HG02798 (cell line): ENCODE measurements at regions not wholly inside any gene's neighbourhood (a gene's known extent, or its start where the extent isn't known, plus 50 kb on each side); places are given as distances from the start of the nearest gene placed in this dataset.
A peak's percentile ranks its signal among the peaks of the same experiment; 100 is the strongest.
"Not testable (repeated sequence)": the region's sequence is repeated elsewhere in the genome, so short reads cannot be mapped to it uniquely, and the experiment has no call there.

ENCODE experiments used
- ATAC-seq: cut with Tn5 transposase; IDR thresholded peaks from one replicate; pipeline ENCODE4 v1.9.1; 2021; ENCODE audit warnings: mild to moderate bottlenecking; ENCODE audit not compliant: unreplicated experiment, poor library complexity

DNA sequence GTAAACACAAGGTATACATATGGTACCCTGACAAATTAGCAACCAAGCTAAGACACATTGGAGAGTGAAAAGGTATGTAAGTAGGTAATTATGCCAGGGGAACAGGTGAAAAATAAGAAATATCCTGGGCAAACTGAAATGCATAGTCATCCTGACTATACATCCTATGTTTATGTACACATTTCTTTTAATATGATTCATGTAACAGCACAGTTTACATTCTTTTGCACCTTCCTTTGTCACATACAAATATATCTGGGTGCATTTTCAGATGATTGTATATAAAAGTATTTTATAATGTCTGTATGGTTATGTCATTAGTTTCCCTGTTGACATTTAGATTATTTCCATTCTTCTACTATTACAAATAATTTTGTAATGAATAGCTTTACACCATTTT lies 1146.9 kb downstream of the EFNA5 start:
- ATAC-seq = no peak

DNA sequence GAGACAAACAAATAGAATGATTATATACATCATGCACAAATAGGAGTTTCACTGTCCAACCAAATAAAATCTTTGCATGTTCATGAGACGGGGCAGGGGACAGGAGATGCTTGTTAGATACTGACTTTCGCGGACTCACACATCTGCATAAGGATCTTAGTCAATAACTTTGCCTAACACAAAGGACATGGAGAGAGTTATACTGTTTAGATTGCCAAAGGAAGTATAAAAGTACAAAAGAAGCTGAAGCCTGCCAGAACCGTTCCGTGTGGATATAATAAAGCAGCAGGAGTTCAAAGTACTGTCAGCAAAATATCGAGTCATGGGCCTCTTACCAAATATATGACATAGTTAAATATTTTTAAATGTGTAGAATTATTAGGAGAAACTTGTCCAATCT lies 1148.4 kb downstream of the EFNA5 start:
- ATAC-seq = no peak

DNA sequence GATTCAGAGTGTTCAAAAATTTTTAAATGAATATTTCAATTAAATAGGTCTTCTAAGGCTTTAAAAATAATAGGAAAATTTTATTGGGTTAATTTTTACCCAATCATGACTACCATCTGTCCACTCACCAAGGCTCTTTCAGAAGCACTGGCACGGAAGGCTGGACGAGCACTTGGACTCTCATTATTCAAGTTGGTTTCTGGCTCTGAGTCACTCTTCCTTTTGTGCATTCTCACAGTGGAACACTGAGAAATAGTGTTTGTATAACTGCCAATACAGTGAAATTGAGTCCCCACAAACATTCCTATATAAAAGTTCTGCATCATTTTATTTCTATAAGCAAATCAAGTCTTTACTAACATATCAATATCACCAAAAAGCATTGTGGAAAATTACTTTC lies 1149.0 kb downstream of the EFNA5 start:
- no peak for ATAC-seq

DNA sequence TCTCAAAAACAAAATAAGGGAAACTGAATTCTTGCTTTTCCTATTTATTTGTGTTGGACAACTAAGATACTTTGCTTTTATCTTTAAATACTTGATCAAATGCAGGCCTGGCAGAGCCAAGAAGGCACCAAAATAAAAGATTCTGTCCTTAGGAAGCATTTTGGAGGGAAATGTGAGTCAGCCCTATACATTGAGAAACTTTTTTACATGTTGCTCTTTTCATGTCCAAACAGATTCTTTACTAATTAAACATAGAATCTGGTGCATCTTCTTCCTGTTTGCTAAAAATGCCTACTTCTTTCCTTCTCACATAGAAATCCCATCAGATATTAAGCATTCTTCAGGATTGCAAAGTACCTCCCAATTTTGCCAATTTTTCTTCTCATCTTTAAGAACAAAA lies 1160.4 kb downstream of the EFNA5 start:
- ATAC-seq = no peak

DNA sequence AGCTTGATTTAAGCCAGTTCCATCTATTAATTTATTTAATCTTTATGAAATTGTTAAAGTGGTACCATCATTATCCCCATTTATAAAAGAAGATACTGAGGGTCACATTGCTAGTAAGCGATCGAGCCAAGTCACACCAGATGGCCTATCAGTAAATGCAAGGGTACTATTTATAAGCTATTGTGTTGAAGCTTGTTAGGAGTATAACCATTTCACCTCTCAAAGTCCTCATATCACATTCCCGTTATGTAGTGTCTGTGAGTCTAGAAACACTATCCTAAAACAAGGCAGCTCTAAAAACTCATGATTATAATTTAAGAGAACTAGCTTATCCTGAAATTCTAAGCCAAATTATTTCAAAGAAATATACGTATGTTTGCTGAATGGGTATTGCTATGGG lies 1161.8 kb downstream of the EFNA5 start:
- no peak for ATAC-seq

DNA sequence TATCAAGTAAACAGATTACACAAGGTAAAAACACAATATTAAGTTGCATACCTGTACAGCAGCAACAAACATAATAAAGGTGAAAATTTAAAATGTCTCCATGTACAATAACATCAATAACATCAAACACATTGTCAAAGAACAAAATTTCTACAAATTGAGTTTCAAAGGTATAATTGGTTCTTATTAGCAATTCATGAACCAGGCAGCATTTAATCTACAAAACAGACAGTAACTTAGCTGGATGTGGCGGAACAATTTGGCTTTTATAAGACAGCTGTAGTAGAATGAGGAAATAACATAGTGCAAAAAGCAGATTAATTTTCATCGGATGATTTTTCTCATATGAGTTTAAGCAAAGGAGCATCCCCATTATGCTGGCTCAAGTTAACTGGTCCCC lies 1176.8 kb downstream of the EFNA5 start:
- no peak for ATAC-seq

DNA sequence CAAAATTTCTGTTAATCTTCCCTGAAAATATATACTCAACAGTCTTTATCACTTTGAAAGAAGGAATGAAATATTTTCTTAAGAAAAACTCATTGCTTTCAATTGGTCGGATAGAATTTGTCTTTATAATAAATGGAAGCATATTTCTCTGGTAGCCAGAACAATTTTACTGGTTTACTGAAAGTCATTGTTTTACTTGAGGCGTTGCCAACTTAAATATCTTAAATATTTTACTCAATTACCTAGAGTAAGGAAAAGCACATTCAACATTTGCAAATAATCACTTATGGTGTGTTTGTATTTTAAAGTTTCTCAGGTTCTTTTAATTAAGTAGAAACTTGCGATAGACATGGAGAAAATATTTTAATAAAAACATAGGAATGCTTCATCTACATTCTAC lies 1181.7 kb downstream of the EFNA5 start:
- ATAC-seq = no peak

DNA sequence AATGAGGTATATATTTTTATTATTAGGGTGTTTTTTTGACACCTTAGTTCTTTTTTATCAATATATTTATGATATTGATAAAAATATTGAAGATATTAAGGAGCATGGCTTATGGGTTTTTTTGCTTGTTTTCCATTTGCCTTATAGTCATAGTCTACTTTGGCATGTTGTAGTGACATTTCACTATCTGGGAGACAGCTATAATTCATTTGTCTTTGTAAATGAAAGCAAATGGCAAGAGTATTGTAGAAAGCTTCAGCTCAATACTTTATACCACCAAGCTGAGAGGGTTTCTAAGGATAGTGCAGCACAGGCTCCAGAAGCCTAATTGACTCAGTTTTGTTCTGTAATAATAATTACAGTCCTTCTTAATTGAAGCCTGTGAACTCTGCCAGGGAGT lies 1182.3 kb downstream of the EFNA5 start:
- ATAC-seq = no peak

DNA sequence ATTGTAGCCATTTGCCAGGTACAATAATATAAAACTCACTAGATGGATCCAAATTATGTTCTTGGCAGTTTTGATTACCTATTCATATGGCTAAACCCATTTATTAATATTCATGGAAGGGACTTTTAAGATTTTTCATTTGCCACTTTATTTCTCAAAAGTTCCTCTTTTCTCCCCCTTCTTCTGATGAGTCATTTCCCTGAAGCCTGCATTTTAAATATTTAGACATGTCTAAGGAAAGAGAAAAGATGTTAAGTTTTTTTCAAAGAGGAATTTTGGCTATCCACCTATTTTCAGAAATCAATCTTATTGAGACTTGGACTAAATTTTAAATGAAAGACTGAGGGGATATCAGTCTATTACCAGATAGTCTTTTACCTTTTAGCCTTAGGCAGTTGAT lies 1189.4 kb downstream of the EFNA5 start:
- ATAC-seq = no peak

DNA sequence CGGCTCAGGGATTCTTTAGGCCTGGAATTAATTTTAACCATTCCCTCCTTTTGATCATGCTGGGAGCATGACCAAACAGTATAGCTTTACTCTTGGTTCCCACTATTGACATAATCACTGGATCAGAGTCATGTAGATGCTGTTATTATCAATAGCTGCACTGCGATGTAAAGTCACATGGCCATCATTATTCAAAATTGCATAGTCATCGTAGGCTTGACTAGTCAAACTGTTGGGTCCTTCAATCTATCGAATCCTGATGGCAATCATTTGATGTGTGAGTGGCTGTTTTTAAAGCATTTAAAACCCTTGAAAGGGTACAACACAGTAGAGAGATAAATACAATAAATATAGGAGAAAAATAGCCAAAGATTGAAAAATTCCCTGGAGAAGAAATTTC lies 1194.1 kb downstream of the EFNA5 start:
- ATAC-seq = no peak

DNA sequence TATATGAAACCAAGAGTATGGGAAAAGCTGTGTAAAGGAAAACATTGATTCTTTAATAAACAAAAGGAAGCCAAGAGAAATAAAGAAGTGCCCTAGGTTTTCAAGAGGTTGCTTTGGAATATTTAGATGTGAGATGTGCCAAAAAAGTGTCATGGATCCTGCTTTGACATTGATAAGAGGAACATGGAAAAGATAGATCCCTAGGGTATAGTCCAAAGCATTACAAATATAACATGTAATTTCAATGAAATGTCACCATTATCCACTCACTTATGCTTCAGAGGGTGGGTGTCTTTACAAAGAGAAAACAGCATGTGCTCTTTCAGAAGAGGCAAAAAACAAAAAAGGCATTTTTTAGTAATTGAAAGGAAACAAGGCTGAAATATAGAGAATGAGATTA lies 1196.7 kb downstream of the EFNA5 start:
- no peak for ATAC-seq

DNA sequence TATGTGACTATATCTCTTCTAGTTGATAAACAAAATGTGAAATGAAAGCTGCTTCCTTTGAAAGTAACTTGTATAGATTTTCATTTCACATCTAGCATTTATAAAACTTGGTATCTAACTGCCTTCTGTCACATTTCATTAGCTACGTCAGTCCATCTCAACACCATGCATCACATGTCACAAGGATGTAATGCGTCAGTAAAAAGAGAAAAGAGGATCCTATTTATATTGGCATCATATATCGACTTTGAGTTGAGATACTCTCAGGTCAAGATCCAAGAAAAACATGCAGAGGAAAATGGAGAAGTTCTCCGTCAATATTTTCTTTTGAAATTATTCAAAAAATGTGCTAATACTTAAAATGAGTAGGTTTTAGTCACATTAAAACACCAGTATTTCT lies 1211.2 kb downstream of the EFNA5 start:
- ATAC-seq = no peak

DNA sequence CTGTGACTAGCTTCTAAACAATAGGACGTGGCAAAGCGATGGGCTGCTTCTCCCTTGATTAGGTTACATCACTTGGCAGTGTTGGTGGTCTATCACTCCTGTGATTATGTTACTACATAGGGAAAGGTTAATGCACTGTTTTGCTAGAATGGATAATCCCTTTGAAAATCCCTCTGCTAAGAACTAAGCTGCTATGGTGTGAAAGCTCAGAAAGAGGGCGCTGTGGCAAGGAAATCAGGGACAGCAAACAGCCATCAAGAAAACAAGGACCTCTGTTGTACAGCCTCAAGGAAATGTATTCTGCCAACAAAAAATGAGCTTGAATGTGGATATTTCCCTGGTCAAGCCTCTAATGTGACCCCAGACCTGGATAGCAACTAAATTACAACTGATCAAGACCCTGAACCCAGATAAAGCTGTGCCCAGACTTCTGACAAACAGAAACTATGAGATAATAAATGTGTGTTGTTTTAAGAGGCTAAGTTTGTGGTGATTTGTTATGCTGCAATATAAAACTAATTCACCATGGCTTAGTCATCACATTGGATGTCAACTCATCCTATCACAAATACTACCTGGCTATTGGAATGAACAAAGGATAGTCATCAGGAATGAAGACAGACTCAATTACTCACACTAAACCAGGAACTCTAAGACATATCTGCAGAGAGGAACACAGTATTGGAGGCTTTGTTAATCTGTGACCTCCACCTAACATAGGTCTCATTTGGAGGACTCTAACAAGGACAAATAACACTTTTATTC lies 1215.9 kb downstream of the EFNA5 start:
- ATAC-seq = no peak

DNA sequence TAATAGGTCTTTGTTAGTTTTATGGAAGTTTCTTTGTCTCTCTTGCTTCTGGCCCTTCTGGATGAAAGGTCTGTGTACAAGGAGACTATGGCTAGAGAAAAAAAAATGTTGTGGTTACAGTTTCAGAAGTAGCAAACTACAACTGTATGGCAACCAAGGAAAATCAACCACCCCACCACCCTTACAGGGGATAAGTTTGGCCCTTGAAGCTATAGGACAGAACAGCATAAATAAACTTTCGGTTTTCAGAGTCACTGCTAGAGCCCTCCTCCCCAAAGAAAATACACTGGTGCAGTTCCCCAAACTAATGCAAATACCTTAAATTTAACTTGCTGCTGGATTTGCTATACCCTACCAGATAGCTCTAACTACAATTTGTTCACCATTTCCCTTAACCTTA lies 1216.7 kb downstream of the EFNA5 start:
- no peak for ATAC-seq

DNA sequence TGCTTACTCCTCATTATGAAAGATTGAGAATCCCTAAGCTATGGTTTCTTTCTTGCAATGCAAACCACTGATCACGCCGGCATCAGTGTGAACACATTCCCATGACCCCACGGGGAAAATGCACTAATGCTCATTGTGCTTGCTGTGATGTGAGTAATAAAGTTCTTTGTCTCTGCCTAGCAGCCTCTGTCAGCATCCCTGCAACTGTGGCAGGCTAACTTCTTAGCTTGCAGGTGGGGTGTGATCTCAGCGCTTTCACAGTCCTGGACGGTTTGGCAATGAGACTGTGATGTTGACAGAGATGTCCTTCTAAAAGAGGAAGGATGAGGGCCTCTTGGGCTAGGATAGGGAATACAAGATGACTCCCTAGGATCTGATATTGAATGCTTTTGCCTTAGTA lies 1218.7 kb downstream of the EFNA5 start:
- ATAC-seq = no peak

DNA sequence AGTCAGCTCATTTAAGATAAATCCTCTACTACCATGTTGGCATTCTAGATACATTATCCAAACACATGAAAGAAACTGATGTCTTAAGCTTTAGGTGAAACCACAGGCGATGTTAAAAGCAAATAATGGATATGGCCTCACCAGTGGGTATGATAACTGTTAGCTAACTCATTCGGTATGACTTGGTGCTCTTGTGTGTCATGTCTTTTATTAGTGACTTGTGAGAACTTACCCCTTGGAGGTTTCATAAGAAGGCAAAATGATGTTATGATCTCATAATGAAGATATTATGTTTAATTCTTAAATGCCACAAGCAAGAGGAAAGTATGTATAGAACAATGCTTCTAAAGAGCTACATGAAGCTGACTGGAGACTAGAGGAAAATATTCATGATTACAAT lies 1227.0 kb downstream of the EFNA5 start:
- ATAC-seq = no peak

DNA sequence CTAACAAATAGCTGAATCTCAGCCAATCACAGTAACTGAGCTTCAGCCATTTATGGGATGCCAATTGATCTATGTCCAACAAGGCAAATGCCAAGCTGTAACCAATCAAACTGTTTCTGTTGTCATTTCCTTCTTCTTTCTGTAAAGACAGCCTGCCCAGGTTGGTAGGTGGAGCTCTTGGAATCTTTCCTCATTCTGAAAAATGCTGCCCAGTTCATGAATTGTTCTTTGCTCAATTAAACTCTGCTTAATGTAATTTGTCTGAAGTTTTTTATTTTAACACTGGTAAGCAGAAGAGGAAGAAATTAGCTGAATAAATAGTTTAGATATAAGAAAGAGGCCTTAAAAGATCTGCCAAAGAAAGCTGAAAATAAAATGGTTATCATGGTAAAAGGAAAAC lies 1235.6 kb downstream of the EFNA5 start:
- ATAC-seq = no peak

DNA sequence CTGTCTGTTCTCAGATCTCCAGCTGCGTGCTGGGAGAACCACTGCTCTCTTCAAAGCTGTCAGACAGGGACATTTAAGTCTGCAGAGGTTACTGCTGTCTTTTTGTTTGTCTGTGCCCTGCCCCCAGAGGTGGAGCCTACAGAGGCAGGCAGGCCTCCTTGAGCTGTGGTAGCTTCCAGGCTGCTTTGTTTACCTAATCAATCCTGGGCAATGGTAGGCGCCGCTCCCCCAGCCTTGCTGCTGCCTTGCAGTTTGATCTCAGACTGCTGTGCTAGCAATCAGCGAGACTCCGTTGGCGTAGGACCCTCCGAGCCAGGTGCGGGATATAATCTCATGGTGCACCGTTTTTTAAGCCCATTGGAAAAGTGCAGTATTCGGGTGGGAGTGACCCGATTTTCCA lies 1240.0 kb downstream of the EFNA5 start:
- ATAC-seq = not testable (repeated sequence)

DNA sequence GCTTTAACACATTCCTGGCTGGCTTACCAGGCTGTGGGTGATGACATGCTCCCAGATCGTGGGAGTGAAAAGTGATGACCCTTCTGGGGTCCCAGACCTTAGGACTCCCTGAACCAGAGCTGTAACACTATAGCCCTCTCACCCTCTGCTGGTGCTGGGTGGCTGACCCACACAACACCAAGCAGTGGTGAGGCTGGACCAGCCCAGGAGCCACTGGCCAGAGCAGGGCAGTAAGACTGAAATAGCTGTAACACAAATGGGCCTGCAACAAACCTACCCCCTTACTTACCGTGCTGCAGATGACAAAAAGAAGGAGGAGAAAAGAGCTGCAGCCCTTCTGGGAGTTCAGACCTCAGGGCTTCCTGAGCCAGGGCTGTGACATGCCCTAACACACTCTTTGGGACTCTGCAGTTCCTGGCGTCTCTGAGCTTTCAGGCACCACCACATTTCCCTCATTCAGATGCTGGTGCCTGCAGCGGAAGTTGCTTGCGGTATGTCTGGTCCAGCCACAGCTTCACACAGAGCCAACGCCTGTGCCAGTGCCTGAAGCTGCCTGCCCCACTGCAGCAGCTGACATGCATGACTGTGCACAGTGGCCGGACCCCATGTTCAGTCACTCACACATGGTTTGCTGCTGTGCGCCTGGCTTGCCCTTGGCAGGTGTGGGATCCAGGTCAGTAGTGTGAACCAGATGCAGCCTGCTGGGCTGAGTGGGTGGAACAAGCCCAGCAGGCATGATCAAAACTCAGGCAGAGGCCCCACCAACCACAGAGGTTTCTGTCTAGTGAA lies 1247.4 kb downstream of the EFNA5 start:
- ATAC-seq = peak; percentile 73

DNA sequence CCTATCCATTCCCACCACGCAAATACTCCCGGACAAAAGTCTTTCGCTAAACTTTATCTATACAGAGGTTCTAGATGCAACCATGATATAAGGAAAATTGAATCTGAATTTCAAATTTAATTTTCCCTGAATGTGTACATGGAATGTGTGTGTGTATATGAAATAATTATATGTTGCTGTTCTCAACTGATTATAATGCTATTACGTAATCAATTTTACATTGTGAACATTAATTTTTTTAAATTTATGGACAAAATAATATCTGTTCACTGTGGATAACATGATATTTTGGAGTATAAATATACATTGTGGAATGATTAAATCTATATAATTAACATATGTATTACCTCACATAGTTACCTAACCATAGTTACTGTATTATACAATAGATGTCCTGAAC lies 1250.6 kb downstream of the EFNA5 start:
- no peak for ATAC-seq

DNA sequence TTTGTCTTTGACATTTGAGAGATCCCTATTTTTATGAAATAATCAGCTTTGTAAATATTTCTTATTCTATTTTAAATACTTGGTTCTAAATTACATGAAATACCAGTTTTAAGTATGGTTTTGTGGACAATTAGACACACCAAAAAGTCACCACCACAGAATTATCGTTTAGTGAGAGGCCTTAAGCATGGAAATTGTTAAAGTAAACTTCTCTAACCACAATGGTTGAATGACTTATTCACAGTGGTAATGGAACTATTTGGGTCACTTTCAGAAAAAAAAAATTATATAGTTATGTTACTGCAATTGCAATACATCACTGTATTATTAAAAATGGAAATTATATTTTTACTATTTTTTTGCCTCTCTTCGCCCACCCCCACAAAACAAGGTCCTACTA lies 1252.5 kb downstream of the EFNA5 start:
- no peak for ATAC-seq

DNA sequence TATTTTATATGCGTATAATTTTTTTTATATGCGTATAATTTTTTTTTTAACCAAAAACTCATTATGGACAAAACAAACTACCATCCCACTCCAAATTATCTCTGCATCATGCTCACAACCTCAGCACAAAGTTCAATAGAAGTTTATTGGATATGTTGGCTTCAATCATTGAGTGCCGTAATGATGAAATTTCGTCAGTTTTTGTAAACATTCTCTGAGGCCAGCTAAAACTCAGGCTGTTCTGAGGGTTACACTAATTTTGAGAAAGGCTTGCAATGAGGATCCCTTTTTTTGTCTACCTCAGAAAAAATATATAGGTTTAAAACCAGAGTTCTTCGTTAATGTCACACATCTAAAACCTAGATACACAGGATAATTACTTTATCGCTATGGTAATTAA lies 1253.2 kb downstream of the EFNA5 start:
- ATAC-seq = no peak
